H9 (cell line): ENCODE measurements at regions not wholly inside any gene's neighbourhood (a gene's known extent, or its start where the extent isn't known, plus 50 kb on each side); places are given as distances from the start of the nearest gene placed in this dataset.
A peak's percentile ranks its signal among the peaks of the same experiment; 100 is the strongest.

ENCODE experiments used
- DNase-seq: peaks from one replicate; pipeline ENCODE4 v3.0.0-alpha.2; 2017
- H2AFZ ChIP-seq: one replicate; pipeline ENCODE4 v1.6.1; 2013; ENCODE audit warnings: mild to moderate bottlenecking, low read length, control low read depth, moderate library complexity
- H2AK5ac ChIP-seq: 2 replicates; pipeline ENCODE4 v1.6.1; 2013; ENCODE audit warnings: low read length, control low read depth, mixed read lengths; ENCODE audit not compliant: insufficient read length
- H2BK120ac ChIP-seq: one replicate; pipeline ENCODE4 v1.6.1; 2013; ENCODE audit warnings: low read depth, mild to moderate bottlenecking, low read length, control low read depth, inconsistent platforms; ENCODE audit not compliant: poor library complexity, severe bottlenecking
- H2BK12ac ChIP-seq: 2 replicates; pipeline ENCODE4 v1.6.1; 2013; ENCODE audit warnings: low read length, control low read depth, mixed read lengths, low read depth; ENCODE audit not compliant: insufficient read length
- H2BK15ac ChIP-seq: 2 replicates; pipeline ENCODE4 v1.6.1; 2013; ENCODE audit warnings: low read depth, low read length, control low read depth
- H2BK20ac ChIP-seq: one replicate; pipeline ENCODE4 v1.6.1; 2013; ENCODE audit warnings: low read depth, mild to moderate bottlenecking, low read length, control low read depth, inconsistent platforms; ENCODE audit not compliant: poor library complexity, severe bottlenecking
- H2BK5ac ChIP-seq: 2 replicates; pipeline ENCODE4 v1.6.1; 2013; ENCODE audit warnings: low read length, control low read depth, mixed read lengths; ENCODE audit not compliant: insufficient read length
- H3K14ac ChIP-seq: 2 replicates; pipeline ENCODE4 v1.6.1; 2013; ENCODE audit warnings: low read length, control low read depth; ENCODE audit not compliant: insufficient read depth
- H3K18ac ChIP-seq: 2 replicates; pipeline ENCODE4 v1.6.1; 2013; ENCODE audit warnings: low read depth, mild to moderate bottlenecking, mixed read lengths, low read length, control low read depth; ENCODE audit not compliant: insufficient read length
- H3K23ac ChIP-seq: 2 replicates; pipeline ENCODE4 v1.6.1; 2013; ENCODE audit warnings: low read length, control low read depth, mixed read lengths, low read depth; ENCODE audit not compliant: insufficient read length
- H3K23me2 ChIP-seq: 2 replicates; pipeline ENCODE4 v1.6.1; 2013; ENCODE audit warnings: low read depth, mild to moderate bottlenecking, mixed read lengths, low read length, control low read depth; ENCODE audit not compliant: insufficient read length, poor library complexity, severe bottlenecking
- H3K27ac ChIP-seq: 2 replicates; pipeline ENCODE4 v1.5.1; 2013; ENCODE audit warnings: low read length, control low read depth, mixed read lengths, low read depth; ENCODE audit not compliant: insufficient read length
- H3K27me3 ChIP-seq: 2 replicates; pipeline ENCODE4 v1.6.1; 2013; ENCODE audit warnings: low read length, control low read depth, inconsistent platforms; ENCODE audit not compliant: insufficient read depth
- H3K4ac ChIP-seq: 2 replicates; pipeline ENCODE4 v1.6.1; 2013; ENCODE audit warnings: low read depth, mild to moderate bottlenecking, control low read depth, inconsistent platforms, low read length, moderate library complexity
- H3K4me1 ChIP-seq: 2 replicates; pipeline ENCODE4 v1.6.1; 2013; ENCODE audit warnings: low read length, control low read depth, inconsistent platforms; ENCODE audit not compliant: insufficient read depth
- H3K4me2 ChIP-seq: 2 replicates; pipeline ENCODE4 v1.6.1; 2013; ENCODE audit warnings: low read length, control low read depth, mixed read lengths; ENCODE audit not compliant: insufficient read length, insufficient read depth
- H3K56ac ChIP-seq: 2 replicates; pipeline ENCODE4 v1.6.1; 2013; ENCODE audit warnings: low read depth, mild to moderate bottlenecking, mixed read lengths, low read length, control low read depth; ENCODE audit not compliant: insufficient read length
- H3K79me1 ChIP-seq: 2 replicates; pipeline ENCODE4 v1.6.1; 2013; ENCODE audit warnings: low read depth, mild to moderate bottlenecking, moderate library complexity, low read length, control low read depth, inconsistent platforms; ENCODE audit not compliant: insufficient read depth, poor library complexity, severe bottlenecking
- H3K79me2 ChIP-seq: 2 replicates; pipeline ENCODE4 v1.6.1; 2013; ENCODE audit warnings: low read length, control low read depth, inconsistent platforms; ENCODE audit not compliant: insufficient read depth
- H3K9ac ChIP-seq: 2 replicates; pipeline ENCODE4 v1.6.1; 2013; ENCODE audit warnings: low read length, control low read depth, mixed read lengths; ENCODE audit not compliant: insufficient read length; ENCODE audit errors: extremely low read depth
- H3K9me3 ChIP-seq: one replicate; pipeline ENCODE4 v1.6.1; 2013; ENCODE audit warnings: low read depth, low read length, inconsistent platforms; ENCODE audit not compliant: control insufficient read depth
- H3T11ph ChIP-seq: one replicate; pipeline ENCODE4 v1.6.1; 2013; ENCODE audit warnings: mild to moderate bottlenecking, low read length, control low read depth, inconsistent platforms
- H4K20me1 ChIP-seq: one replicate; pipeline ENCODE4 v1.6.1; 2013; ENCODE audit not compliant: control insufficient read depth, insufficient read length, insufficient read depth
- H4K5ac ChIP-seq: 2 replicates; pipeline ENCODE4 v1.6.1; 2013; ENCODE audit warnings: low read depth, mild to moderate bottlenecking, mixed read lengths, low read length, control low read depth; ENCODE audit not compliant: insufficient read length
- H4K8ac ChIP-seq: replicated peaks from 2 replicates; pipeline ENCODE4 v1.6.1; 2013; ENCODE audit warnings: low read length, control low read depth, mixed read lengths, low read depth; ENCODE audit not compliant: insufficient read length
- H4K91ac ChIP-seq: 2 replicates; pipeline ENCODE4 v1.6.1; 2013; ENCODE audit warnings: low read depth, mild to moderate bottlenecking, moderate library complexity, mixed read lengths, low read length, control low read depth; ENCODE audit not compliant: insufficient read length
- H3K27ac Mint-ChIP-seq, 3 experiments: 2 replicates in 2 of 3; 3 replicates in 1 of 3; pipeline ENCODE4 v1.8.0; 2020 to 2021; ENCODE audit warnings: mixed read lengths in 3 of 3, mild to moderate bottlenecking in 1 of 3, moderate library complexity in 1 of 3
- H3K27me3 Mint-ChIP-seq: 2 replicates; pipeline ENCODE4 v1.8.0; 2021; ENCODE audit warnings: low read depth, mild to moderate bottlenecking, moderate library complexity, mixed read lengths
- H3K36me3 Mint-ChIP-seq, 3 experiments: 2 replicates in 2 of 3; 3 replicates in 1 of 3; pipeline ENCODE4 v1.8.0; 2020 to 2021; ENCODE audit warnings: low read depth in 3 of 3, mixed read lengths in 3 of 3; ENCODE audit not compliant: insufficient read depth in 1 of 3
- H3K4me1 Mint-ChIP-seq, 2 experiments: 2 replicates each; pipeline ENCODE4 v1.8.0; 2020; ENCODE audit warnings: mixed read lengths in 2 of 2
- H3K4me3 Mint-ChIP-seq, 2 experiments: 2 replicates in 1 of 2; 3 replicates in 1 of 2; pipeline ENCODE4 v1.8.0; 2020 to 2021; ENCODE audit warnings: mild to moderate bottlenecking in 2 of 2, mixed read lengths in 2 of 2, moderate library complexity in 1 of 2
- H3K9me3 Mint-ChIP-seq, 2 experiments: 2 replicates in 1 of 2; 3 replicates in 1 of 2; pipeline ENCODE4 v1.8.0; 2020; ENCODE audit warnings: mild to moderate bottlenecking in 2 of 2, mixed read lengths in 2 of 2, moderate library complexity in 1 of 2
- WGBS: extraction: QIAGEN DNeasy Blood & Tissue Kit; methylation state at CpG from one replicate; pipeline ENCODE4 v1.1.7; 2013; ENCODE audit warnings: missing lambda C conversion rate, low lambda C conversion rate, mixed read lengths; ENCODE audit not compliant: insufficient read length; ENCODE audit errors: extremely low coverage; 5-methylcytosine and 5-hydroxymethylcytosine counted together
- TF ChIP-seq, protein P1 (sequence below): fragments of 200-600 bp; sonication (generic); conservative IDR thresholded peaks from 3 replicates; pipeline ENCODE4 v1.8.0; 2021; ENCODE audit warnings: antibody characterized with exemption, mild to moderate bottlenecking

DNA sequence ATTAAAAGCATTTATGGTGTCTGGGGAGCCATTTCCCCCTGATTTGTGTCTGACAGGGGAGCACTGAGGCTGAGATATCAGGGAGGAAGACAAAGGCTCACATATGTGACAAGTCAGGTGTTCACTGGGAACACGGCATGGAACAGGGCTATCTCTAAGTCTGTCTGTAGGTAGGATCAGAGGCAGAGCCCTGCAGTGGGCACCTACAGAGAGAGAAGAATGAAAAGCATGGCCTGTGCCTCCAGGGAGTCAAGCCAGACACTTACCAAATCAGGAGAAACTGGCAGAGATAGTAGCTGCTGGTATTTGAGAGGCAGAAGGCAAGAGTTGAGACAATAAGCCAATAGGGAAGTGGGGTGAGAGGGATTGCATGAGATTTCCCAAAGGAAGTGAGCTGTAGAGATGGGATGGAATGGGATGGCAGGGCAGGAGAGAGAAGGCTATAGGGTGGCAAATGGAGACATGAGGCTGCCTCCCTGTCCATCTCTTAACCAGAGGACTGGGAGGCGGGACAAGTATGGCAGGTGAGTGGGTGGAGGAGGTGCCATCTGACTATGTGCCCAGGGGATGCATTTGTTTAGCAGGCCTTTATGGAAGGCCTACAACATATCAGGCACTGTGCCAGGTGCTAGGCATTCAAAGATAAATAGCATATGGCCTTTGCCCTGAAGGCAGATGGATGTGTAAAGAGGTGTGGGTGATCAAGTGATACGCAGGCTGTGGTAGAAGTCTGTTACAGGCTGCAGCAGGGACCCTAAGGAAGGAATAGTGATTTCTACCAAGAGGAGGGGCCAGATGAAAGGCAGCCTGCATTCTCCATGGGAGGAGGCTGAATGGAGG, 136.2 kb upstream of the IPO9 start:
- Histone ChIP-seq H4K91ac (no peak overlapping the region), H3T11ph (no peak overlapping the region), H3K56ac (no peak overlapping the region), H2BK12ac (no peak overlapping the region), H3K4ac (no peak overlapping the region), H2BK120ac (no peak overlapping the region), H3K4me2 (no peak overlapping the region), H4K20me1 (no peaks in the 10 kb centered on the region), H3K79me1 (no peaks in the 10 kb centered on the region), H4K5ac (no peak overlapping the region), H2BK20ac (no peak overlapping the region), H2AK5ac (no peak overlapping the region), H3K9ac (no peak overlapping the region), H2AFZ (no peak overlapping the region), H3K27ac (no peak overlapping the region), H3K23me2 (no peaks in the 10 kb centered on the region), H3K79me2 (no peaks in the 10 kb centered on the region), H3K14ac (peak overlapping the region; percentile 16; the same call in 1 of the 2 replicates), H4K8ac (no peak overlapping the region), H3K27me3 (no peaks in the 10 kb centered on the region), H3K4me1 (peaks cover 12% of the 10 kb centered on the region; the same call in 1 of the 2 replicates), H3K18ac (no peak overlapping the region), H3K23ac (no peak overlapping the region), H3K9me3 (no peaks in the 10 kb centered on the region), H2BK15ac (no peak overlapping the region), H2BK5ac (no peak overlapping the region)
- no CpG with 5 or more reads among the region's 3 CpGs for WGBS
- Mint-ChIP-seq H3K9me3 (no peaks in the 10 kb centered on the region), H3K27ac (no peak overlapping the region), H3K27me3 (peaks cover 3% of the 10 kb centered on the region), H3K4me1 (peaks cover 9 to 27% of the 10 kb centered on the region in 2 experiments), H3K4me3 (no peak overlapping the region), H3K36me3 (no peaks in the 10 kb centered on the region)
- TF ChIP-seq, protein P1, sequence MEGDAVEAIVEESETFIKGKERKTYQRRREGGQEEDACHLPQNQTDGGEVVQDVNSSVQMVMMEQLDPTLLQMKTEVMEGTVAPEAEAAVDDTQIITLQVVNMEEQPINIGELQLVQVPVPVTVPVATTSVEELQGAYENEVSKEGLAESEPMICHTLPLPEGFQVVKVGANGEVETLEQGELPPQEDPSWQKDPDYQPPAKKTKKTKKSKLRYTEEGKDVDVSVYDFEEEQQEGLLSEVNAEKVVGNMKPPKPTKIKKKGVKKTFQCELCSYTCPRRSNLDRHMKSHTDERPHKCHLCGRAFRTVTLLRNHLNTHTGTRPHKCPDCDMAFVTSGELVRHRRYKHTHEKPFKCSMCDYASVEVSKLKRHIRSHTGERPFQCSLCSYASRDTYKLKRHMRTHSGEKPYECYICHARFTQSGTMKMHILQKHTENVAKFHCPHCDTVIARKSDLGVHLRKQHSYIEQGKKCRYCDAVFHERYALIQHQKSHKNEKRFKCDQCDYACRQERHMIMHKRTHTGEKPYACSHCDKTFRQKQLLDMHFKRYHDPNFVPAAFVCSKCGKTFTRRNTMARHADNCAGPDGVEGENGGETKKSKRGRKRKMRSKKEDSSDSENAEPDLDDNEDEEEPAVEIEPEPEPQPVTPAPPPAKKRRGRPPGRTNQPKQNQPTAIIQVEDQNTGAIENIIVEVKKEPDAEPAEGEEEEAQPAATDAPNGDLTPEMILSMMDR = no peak
- DNase-seq = no peak
